Naive B cell (primary cell): ENCODE measurements at regions not wholly inside any gene's neighbourhood (a gene's known extent, or its start where the extent isn't known, plus 50 kb on each side); places are given as distances from the start of the nearest gene placed in this dataset.

Experiments used
- ATAC-seq, 2 donors: fragments of 150-1000 bp; cut with Tn5 transposase; 2 replicates each; pipeline ENCODE4 v1.10.0; 2021; ENCODE audit warnings: low read depth in 2 of 2, mild to moderate bottlenecking in 2 of 2, moderate library complexity in 2 of 2
- DNase-seq: peaks from one replicate; pipeline ENCODE4 v3.0.0; 2022
- H3K27ac Mint-ChIP-seq, 6 donors: one replicate each; pipeline ENCODE4 v1.8.0; 2020 to 2022; ENCODE audit warnings: mild to moderate bottlenecking in 6 of 6, mixed read lengths in 6 of 6, moderate library complexity in 5 of 6, inconsistent platforms in 2 of 6
- H3K27me3 Mint-ChIP-seq, 3 donors: one replicate each; pipeline ENCODE4 v1.8.0; 2021 to 2022; ENCODE audit warnings: mixed read lengths in 3 of 3, mild to moderate bottlenecking in 1 of 3
- H3K36me3 Mint-ChIP-seq, 2 donors: one replicate each; pipeline ENCODE4 v1.8.0; 2020 to 2022; ENCODE audit warnings: mixed read lengths in 2 of 2, inconsistent platforms in 1 of 2, mild to moderate bottlenecking in 1 of 2
- H3K4me1 Mint-ChIP-seq, 3 donors: one replicate each; pipeline ENCODE4 v1.8.0; 2020 to 2022; ENCODE audit warnings: mixed read lengths in 3 of 3, inconsistent platforms in 1 of 3, mild to moderate bottlenecking in 1 of 3, moderate library complexity in 1 of 3
- H3K4me3 Mint-ChIP-seq, 8 donors: one replicate each; pipeline ENCODE4 v1.8.0; 2020 to 2022; ENCODE audit warnings: mild to moderate bottlenecking in 8 of 8, mixed read lengths in 8 of 8, moderate library complexity in 8 of 8, inconsistent platforms in 2 of 8
- H3K9me3 Mint-ChIP-seq, 7 donors: one replicate each; pipeline ENCODE4 v1.8.0; 2020 to 2022; ENCODE audit warnings: mixed read lengths in 7 of 7, mild to moderate bottlenecking in 5 of 7, inconsistent platforms in 2 of 7, moderate library complexity in 1 of 7

DNA sequence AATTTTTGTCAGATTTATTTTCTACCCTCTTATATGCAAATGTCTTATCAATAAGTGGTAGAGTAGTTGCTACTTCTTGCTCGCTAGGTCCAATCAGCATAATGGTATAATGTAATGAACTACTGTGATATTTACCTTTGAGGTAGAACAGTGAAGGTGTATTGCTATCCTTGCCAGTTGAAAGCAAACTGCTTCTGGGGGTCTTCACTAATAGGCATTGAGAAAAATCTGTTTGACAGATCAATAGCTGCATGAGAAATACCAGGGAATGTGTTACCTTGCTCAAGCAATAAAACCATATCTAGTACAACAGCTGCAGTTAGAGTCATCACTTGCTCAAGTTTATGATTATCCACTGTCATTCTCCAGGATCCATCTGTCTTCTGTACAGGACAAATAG, 50.1 kb upstream of the EFEMP1 start:
- Mint-ChIP-seq H3K27me3 (peaks cover 3 to 50% (median 39%) of the 10 kb centered on the region in 3 donors), H3K4me3 (no peak overlapping the region)

DNA sequence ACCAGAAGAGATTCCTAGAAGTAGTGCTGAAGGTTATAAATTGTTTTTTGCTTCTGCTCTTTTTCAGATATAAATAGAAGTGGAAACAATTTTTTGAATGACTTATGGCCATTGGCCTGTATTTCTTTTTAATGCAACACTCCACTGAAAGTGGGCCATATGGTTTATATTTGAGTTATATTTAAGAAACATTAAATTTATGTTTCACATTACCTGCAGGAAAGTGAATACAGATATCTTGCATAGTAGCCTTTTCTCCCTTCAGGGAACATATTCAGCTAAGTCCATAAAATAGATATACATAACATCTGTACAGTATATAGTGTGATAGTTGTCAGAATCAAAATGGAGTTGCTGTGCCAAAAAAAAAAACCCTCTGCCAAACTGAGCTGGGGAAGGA, 53.1 kb upstream of the EFEMP1 start:
- DNase-seq, result no peak
- H3K36me3 Mint-ChIP-seq, result peaks cover 0 to 6% of the 10 kb centered on the region in 2 donors
- H3K9me3 Mint-ChIP-seq, result peaks cover 4 to 32% (median 17%) of the 10 kb centered on the region in 7 donors
- ATAC-seq, result no peak
- peaks cover 4 to 35% (median 29%) of the 10 kb centered on the region in 3 donors for H3K27me3 Mint-ChIP-seq
- no peaks in the 10 kb centered on the region for H3K4me1 Mint-ChIP-seq
- no peak overlapping the region for H3K27ac Mint-ChIP-seq
- no peak overlapping the region for H3K4me3 Mint-ChIP-seq

More for the DNA sequence above, 50.1 kb upstream of the EFEMP1 start:
- H3K36me3 Mint-ChIP-seq, result peaks cover 0 to 6% of the 10 kb centered on the region in 2 donors
- no peak for ATAC-seq
- no peak for DNase-seq
- no peaks in the 10 kb centered on the region for H3K4me1 Mint-ChIP-seq
- H3K27ac Mint-ChIP-seq, result no peak overlapping the region
- peaks cover 4 to 9% (median 6%) of the 10 kb centered on the region in 7 donors for H3K9me3 Mint-ChIP-seq

DNA sequence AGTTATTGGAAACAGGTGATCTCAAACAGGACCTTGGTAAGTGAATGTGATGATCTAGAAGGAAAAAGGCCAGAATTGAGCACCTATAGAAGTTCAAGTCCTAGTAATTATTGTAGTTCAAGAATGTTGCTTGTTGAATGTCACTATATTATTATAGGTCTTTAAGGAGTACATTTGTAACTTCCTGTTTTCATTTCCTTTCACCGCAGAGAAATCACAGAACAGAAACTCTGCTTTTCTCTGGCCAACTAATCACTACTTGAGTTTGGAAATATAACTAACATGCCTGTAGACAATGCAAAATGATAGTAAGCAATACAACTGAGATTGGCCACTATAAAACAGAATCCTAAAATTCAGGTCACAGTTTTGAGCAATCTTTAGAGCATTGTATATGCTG, 61.8 kb upstream of the EFEMP1 start:
- ATAC-seq (peak; percentile 81 to 82), DNase-seq (peak; percentile 14)
- Mint-ChIP-seq H3K27me3 (peaks cover 6 to 8% (median 8%) of the 10 kb centered on the region in 3 donors), H3K4me3 (peak overlapping the region in 2 of 8 donors; percentile 5 to 27), H3K9me3 (peaks cover 0 to 10% (median 5%) of the 10 kb centered on the region in 7 donors), H3K36me3 (no peaks in the 10 kb centered on the region), H3K27ac (peak overlapping the region in 2 of 6 donors; percentile 11 to 33), H3K4me1 (peaks cover 16 to 24% (median 23%) of the 10 kb centered on the region in 3 donors)

DNA sequence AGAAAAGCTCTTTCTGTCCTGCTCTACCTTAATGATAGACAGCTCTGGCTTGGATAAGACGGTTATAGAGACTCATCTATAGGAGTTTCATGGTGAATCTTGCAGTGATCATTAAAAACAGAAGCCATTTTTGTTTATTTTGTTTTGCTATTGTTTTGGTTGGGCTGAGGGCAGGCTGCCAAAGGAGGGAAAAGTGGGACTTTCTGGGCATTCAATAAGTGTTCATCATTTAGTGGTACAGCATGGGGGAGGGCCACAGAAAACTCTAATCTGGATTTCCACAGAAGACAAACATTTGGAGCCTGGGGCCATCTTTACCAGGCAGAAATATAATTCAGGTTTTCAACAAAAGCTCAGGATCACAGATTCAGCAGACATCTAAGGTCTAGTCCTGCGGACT, 62.4 kb upstream of the EFEMP1 start:
- Mint-ChIP-seq H3K27ac (peak overlapping the region in 2 of 6 donors; percentile 4 to 11), H3K4me1 (peaks cover 16 to 24% (median 23%) of the 10 kb centered on the region in 3 donors), H3K9me3 (peaks cover 0 to 5% (median 1%) of the 10 kb centered on the region in 7 donors), H3K4me3 (no peak overlapping the region), H3K27me3 (peaks cover 8 to 12% (median 11%) of the 10 kb centered on the region in 3 donors), H3K36me3 (no peaks in the 10 kb centered on the region)
- ATAC-seq (no peak), DNase-seq (no peak)

DNA sequence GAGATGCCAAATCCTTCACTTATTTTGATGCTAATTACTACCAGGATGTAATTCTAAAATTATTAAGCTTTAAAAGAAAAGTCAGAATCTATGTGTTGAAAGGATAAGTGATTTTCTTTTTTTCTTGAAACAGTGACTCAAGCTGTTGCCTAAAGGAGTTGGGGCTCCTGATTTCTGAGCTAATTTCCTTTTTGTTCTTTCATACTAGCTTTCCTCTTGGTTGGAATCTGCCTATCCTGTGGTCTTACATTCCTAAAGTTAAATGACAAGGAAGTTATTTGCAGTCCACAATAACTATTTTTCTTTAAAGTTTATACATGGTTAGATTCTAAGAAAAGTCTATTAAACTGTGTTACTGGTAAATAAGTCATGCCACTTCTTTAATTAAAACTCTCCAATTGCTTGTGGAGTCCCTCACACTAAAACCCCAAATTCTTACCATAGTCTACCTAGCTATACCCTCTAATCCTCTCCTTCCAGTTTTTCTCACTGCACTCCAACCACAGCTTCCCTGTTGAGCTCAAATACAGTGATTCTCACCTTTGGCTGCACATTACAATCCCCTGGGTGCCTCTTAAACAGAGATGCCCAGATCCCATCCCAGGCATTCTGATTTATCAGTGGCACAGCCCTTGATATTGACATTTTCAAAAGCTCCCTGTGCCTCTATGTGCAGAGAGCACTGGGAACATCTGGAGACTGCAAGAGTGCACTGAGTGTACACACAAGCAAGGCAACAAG, 63.3 kb upstream of the EFEMP1 start:
- no peak overlapping the region for H3K4me3 Mint-ChIP-seq
- H3K9me3 Mint-ChIP-seq, result no peaks in the 10 kb centered on the region
- H3K36me3 Mint-ChIP-seq, result no peaks in the 10 kb centered on the region
- peaks cover 16 to 24% (median 23%) of the 10 kb centered on the region in 3 donors for H3K4me1 Mint-ChIP-seq
- peak overlapping the region in 3 of 6 donors; percentile 6 to 28 (median 13) for H3K27ac Mint-ChIP-seq
- peaks cover 4 to 19% (median 18%) of the 10 kb centered on the region in 3 donors for H3K27me3 Mint-ChIP-seq
- no peak for ATAC-seq
- DNase-seq, result no peak

DNA sequence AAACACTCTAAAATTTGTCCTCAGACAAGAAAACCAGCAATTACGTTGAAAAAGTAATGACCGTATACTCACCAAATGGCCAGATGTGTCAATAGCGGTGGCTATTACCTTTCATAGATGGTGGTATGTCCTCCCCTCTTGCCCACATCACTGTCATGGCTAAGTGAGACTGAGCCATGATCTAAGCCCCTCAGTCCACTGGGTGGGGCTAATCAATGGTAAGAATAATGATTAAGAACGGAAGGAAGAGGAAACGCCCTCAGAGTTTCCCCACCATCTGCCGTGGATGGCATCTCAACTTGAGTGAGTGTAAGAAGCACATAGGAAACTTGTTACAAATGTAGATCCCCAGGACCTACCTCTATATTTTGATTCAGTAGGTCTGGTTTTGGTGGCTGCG, 65.8 kb upstream of the EFEMP1 start:
- Mint-ChIP-seq H3K36me3 (no peaks in the 10 kb centered on the region), H3K27ac (peak overlapping the region in 1 of 6 donors; percentile 16), H3K27me3 (peaks cover 8 to 36% (median 35%) of the 10 kb centered on the region in 3 donors), H3K4me3 (no peak overlapping the region), H3K9me3 (peaks cover 0 to 1% (median 0%) of the 10 kb centered on the region in 7 donors), H3K4me1 (peaks cover 16 to 24% (median 23%) of the 10 kb centered on the region in 3 donors)
- DNase-seq (no peak), ATAC-seq (no peak)

DNA sequence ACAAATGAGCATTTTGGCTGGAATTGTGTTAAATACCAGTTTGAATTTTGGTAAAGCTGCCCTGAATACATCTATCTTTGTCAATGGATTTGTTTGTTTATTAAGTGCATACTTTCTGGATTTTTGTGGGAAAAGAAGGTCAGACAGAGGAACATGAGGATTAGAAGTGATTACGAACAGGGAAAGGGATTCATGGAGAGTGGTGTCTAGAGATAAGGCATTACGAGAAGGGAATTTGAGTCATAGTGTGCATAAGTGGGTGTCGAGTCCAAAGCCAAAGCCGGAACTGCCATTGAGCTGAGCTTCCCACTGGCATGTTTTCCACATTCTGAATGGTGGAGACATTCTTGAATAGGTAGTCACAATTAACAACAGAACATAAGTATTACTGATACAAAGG, 68.9 kb upstream of the EFEMP1 start:
- Mint-ChIP-seq H3K4me1 (no peaks in the 10 kb centered on the region), H3K27ac (no peak overlapping the region), H3K9me3 (peaks cover 0 to 1% (median 0%) of the 10 kb centered on the region in 7 donors), H3K36me3 (no peaks in the 10 kb centered on the region), H3K27me3 (peaks cover 14 to 44% (median 40%) of the 10 kb centered on the region in 3 donors), H3K4me3 (no peak overlapping the region)
- DNase-seq (no peak), ATAC-seq (no peak)

DNA sequence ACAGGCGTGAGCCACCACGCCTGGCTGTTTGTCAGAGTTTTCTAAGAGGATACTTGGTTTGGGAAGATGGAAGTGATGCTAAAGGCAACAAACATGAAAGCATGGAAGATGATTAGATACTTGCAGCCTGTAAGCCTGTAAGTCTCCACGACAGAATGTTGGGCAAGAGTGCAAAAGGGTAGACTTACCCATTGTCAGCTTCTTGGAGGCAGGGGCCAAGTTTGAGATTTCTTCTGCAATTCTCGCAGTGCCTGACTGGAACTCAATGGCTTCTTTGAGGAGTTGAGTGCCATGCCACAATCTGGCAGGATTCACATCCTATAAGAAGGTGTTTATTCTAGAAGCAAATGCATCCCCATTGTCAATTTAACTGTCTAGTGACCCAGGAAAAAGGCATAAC, 70.1 kb upstream of the EFEMP1 start:
- no peaks in the 10 kb centered on the region for H3K36me3 Mint-ChIP-seq
- H3K27me3 Mint-ChIP-seq, result peaks cover 14 to 44% (median 40%) of the 10 kb centered on the region in 3 donors
- no peaks in the 10 kb centered on the region for H3K4me1 Mint-ChIP-seq
- DNase-seq (no peak), ATAC-seq (no peak)
- H3K27ac Mint-ChIP-seq, result no peak overlapping the region
- H3K4me3 Mint-ChIP-seq, result no peak overlapping the region
- peaks cover 0 to 1% (median 0%) of the 10 kb centered on the region in 7 donors for H3K9me3 Mint-ChIP-seq

DNA sequence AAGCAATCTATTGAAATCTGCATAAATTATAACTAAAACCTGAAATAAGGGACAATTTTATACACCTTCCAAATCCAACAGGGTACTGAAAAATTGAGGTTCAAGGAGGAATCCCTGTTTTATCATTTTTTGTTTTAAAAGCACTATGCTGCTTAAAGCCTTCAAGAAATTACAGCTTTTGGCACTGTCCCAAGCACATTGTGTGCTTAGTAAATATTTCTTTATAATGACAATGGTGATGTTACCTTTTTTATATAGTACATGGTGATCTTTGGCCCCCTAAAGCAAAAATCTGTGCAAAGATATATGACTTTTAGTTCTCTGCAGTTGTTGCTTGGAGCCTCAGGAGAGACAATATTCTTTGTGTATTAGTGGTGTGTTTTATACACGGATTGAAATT, 71.6 kb upstream of the EFEMP1 start:
- H3K27me3 Mint-ChIP-seq, result peaks cover 10 to 38% (median 33%) of the 10 kb centered on the region in 3 donors
- H3K9me3 Mint-ChIP-seq, result peaks cover 0 to 1% (median 0%) of the 10 kb centered on the region in 7 donors
- no peak for ATAC-seq
- H3K4me1 Mint-ChIP-seq, result no peaks in the 10 kb centered on the region
- no peak overlapping the region for H3K27ac Mint-ChIP-seq
- H3K36me3 Mint-ChIP-seq, result no peaks in the 10 kb centered on the region
- H3K4me3 Mint-ChIP-seq, result no peak overlapping the region
- no peak for DNase-seq

DNA sequence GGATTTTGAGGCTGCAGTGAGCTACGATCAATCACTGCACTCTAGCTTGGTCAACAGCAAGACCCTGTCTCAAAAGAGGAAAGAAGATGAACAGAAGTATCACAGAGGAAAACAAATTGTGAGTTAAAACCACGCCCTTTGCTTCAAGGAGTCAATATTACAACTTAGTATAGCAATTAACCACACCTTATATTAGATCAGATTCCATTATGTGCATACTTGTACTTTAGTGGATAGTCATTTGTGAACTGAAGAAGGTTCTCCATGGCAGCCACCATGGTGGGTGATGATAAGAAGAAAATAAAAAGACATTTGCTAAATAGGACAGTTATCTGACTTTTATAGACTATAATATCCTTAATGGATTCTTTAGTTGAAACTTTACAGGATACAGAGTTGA, 72.3 kb upstream of the EFEMP1 start:
- ATAC-seq, result no peak

DNA sequence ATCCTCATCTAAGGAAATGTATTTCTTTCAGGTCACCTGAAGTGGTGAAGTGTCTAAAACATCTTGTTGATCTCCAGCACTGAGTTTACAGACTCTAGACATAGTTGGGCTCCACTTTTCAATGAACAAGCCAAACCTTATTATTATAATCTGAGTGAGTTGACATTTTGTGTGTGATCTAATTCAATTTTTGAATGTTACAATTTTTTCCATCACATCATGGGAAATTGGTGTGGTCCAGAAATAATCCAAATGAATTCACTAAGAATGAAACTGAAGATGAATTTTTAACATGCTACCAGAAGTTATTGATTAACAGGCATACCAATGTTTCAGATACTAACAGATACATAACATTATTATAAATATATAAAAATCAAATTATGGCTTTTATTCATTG, 75.6 kb upstream of the EFEMP1 start:
- no peak for ATAC-seq
- DNase-seq, result no peak
- Mint-ChIP-seq H3K27ac (no peak overlapping the region), H3K9me3 (peaks cover 0 to 2% (median 0%) of the 10 kb centered on the region in 7 donors), H3K4me3 (no peak overlapping the region), H3K27me3 (peaks cover 6 to 17% (median 6%) of the 10 kb centered on the region in 3 donors), H3K4me1 (no peaks in the 10 kb centered on the region), H3K36me3 (no peaks in the 10 kb centered on the region)

More for the DNA sequence above, 72.3 kb upstream of the EFEMP1 start:
- H3K36me3 Mint-ChIP-seq, result no peaks in the 10 kb centered on the region
- H3K9me3 Mint-ChIP-seq, result peaks cover 0 to 1% (median 0%) of the 10 kb centered on the region in 7 donors
- DNase-seq, result no peak
- no peak overlapping the region for H3K27ac Mint-ChIP-seq
- peaks cover 10 to 34% (median 29%) of the 10 kb centered on the region in 3 donors for H3K27me3 Mint-ChIP-seq
- H3K4me3 Mint-ChIP-seq, result no peak overlapping the region
- no peaks in the 10 kb centered on the region for H3K4me1 Mint-ChIP-seq

DNA sequence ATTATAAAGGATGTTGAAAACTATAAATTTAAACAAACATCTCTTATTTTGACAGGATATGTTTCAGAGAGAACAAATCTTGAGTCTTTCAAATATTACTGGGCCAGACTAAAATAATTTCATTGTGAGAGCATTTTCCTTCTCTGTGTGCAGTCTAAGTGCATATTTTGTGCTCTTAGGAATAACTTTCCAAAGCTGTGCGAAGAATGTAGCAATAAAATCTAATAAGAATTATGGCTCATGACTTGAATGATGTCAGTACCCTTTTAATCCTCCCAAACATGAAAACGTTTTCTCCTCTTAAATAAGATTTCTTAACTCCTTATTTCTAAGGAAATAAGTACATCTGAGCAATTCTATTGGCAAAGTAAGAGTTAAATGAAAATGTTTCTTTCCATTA, 76.2 kb upstream of the EFEMP1 start:
- Mint-ChIP-seq H3K4me3 (no peak overlapping the region), H3K27ac (no peak overlapping the region), H3K36me3 (no peaks in the 10 kb centered on the region), H3K9me3 (peaks cover 0 to 2% (median 0%) of the 10 kb centered on the region in 7 donors), H3K4me1 (no peaks in the 10 kb centered on the region), H3K27me3 (peaks cover under 1 to 16% (median 6%) of the 10 kb centered on the region in 3 donors)
- no peak for DNase-seq
- ATAC-seq, result no peak

DNA sequence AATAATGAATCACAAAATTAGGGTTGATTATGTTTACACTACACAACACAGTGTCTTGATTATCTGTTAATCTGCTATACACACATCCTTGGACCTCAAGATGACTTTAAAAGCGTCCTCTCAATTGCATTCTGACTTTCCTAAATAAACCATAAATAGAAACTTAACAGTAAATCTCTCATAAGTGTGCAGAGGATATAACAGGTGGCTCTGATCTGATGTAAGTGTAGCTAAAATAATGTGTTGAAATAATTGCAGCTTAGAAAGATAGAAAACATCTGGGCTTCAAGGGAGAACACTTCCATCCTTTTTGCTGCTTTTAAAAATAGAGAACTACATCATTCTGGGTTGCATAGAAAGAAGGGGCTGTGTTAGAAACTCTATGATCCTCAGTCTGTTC, 78.4 kb upstream of the EFEMP1 start:
- Mint-ChIP-seq H3K4me3 (no peak overlapping the region), H3K9me3 (peaks cover 0 to 2% (median 0%) of the 10 kb centered on the region in 7 donors), H3K36me3 (no peaks in the 10 kb centered on the region), H3K27me3 (peaks cover 0 to 16% (median 0%) of the 10 kb centered on the region in 3 donors), H3K4me1 (no peaks in the 10 kb centered on the region), H3K27ac (no peak overlapping the region)
- ATAC-seq (no peak), DNase-seq (no peak)
